SK-N-SH (cell line): ENCODE measurements at regions not wholly inside any gene's neighbourhood (a gene's known extent, or its start where the extent isn't known, plus 50 kb on each side); places are given as distances from the start of the nearest gene placed in this dataset.
A peak's percentile ranks its signal among the peaks of the same experiment; 100 is the strongest.
"Not testable (repeated sequence)": the region's sequence is repeated elsewhere in the genome, so short reads cannot be mapped to it uniquely, and the experiment has no call there.

Experiments
- CTCF ChIA-PET: fragments of 300-600, 350-600 bp; formaldehyde crosslinking; extraction: SDS; loops from one replicate; lab custom pipeline; 2021; lab: Yijun Ruan, JAX
- POLR2A ChIA-PET: fragments of 350-600 bp; sonication (Branson Sonifier 250); formaldehyde crosslinking; extraction: SDS; loops from one replicate; lab custom pipeline; 2020; ENCODE audit warnings: antibody characterized with exemption, inconsistent platforms; lab: Yijun Ruan, JAX
- DNase-seq: peaks from one replicate; pipeline ENCODE4 v3.0.0; 2012
- H2AFZ ChIP-seq: fragments of 200-600 bp; sonication (generic); 2 replicates; pipeline ENCODE4 v1.8.1; 2016; ENCODE audit warnings: antibody characterized with exemption, mild to moderate bottlenecking, low read depth
- H3F3A ChIP-seq: fragments of 200-600 bp; sonication (generic); replicated peaks from 2 replicates; pipeline ENCODE3; 2016; ENCODE audit warnings: antibody characterized with exemption, mild to moderate bottlenecking; ENCODE audit not compliant: insufficient read depth
- H3K27ac ChIP-seq, 2 experiments: fragments of 200-500 bp in 1 of 2; fragments of 200-600 bp in 1 of 2; sonication (Bioruptor generic) in 1 of 2; sonication (generic), shearing (Covaris generic) in 1 of 2; 2 replicates each; pipeline versions ENCODE4 v1.5.1 to v1.6.1; 2014 to 2016; ENCODE audit warnings: low read depth in 2 of 2, inconsistent platforms in 1 of 2, low read length in 1 of 2, mild to moderate bottlenecking in 1 of 2, mixed read lengths in 1 of 2
- H3K27me3 ChIP-seq: fragments of 200-600 bp; sonication (generic), shearing (Covaris generic); 2 replicates; pipeline ENCODE4 v1.6.1; 2016; ENCODE audit warnings: mixed run types; ENCODE audit not compliant: insufficient read depth
- H3K36me3 ChIP-seq, 2 experiments: fragments of 200-500 bp in 1 of 2; fragments of 200-600 bp in 1 of 2; sonication (Bioruptor generic) in 1 of 2; sonication (generic) in 1 of 2; replicated peaks in 1 of 2; 2 replicates each; pipeline versions ENCODE3 to v1.5.1; 2014 to 2016; ENCODE audit warnings: low read length in 1 of 2, mild to moderate bottlenecking in 1 of 2; ENCODE audit not compliant: insufficient read depth in 2 of 2, control insufficient read depth in 1 of 2
- H3K4me1 ChIP-seq, 2 experiments: fragments of 200-500 bp in 1 of 2; fragments of 200-600 bp in 1 of 2; sonication (Bioruptor generic) in 1 of 2; sonication (generic), shearing (Covaris generic) in 1 of 2; 2 replicates each; pipeline versions ENCODE4 v1.5.1 to v1.6.1; 2014 to 2016; ENCODE audit warnings: low read depth in 1 of 2, low read length in 1 of 2, mixed run types in 1 of 2; ENCODE audit not compliant: insufficient read depth in 2 of 2, control insufficient read depth in 1 of 2
- H3K4me2 ChIP-seq: fragments of 200-600 bp; sonication (generic), shearing (Covaris generic); 2 replicates; pipeline ENCODE4 v1.6.1; 2017; ENCODE audit warnings: mixed run types
- H3K4me3 ChIP-seq, 2 experiments: fragments of 200-500 bp in 1 of 2; fragments of 200-600 bp in 1 of 2; sonication (Bioruptor generic) in 1 of 2; sonication (generic), shearing (Covaris generic) in 1 of 2; 2 replicates each; pipeline versions ENCODE4 v1.5.1 to v1.8.1; 2014 to 2016; ENCODE audit warnings: low read depth in 2 of 2, inconsistent platforms in 1 of 2, low read length in 1 of 2, mild to moderate bottlenecking in 1 of 2, mixed read lengths in 1 of 2, moderate library complexity in 1 of 2
- H3K79me2 ChIP-seq: fragments of 200-600 bp; sonication (generic); 2 replicates; pipeline ENCODE4 v1.8.1; 2017; ENCODE audit warnings: mild to moderate bottlenecking; ENCODE audit not compliant: insufficient read depth
- H3K9ac ChIP-seq: fragments of 200-600 bp; sonication (generic); 2 replicates; pipeline ENCODE4 v1.6.1; 2017; ENCODE audit warnings: mixed run types
- H3K9me2 ChIP-seq: fragments of 200-600 bp; sonication (generic); 2 replicates; pipeline ENCODE4 v1.6.1; 2017; ENCODE audit warnings: mixed run types
- H3K9me3 ChIP-seq: fragments of 200-600 bp; sonication (generic); 2 replicates; pipeline ENCODE4 v1.6.1; 2017; ENCODE audit warnings: mixed run types, mild to moderate bottlenecking, moderate library complexity
- H4K20me1 ChIP-seq: fragments of 200-600 bp; sonication (generic); 2 replicates; pipeline ENCODE4 v1.6.1; 2017; ENCODE audit warnings: mild to moderate bottlenecking, mixed run types; ENCODE audit not compliant: insufficient read depth
- EP300 ChIP-seq, 2 experiments: IDR thresholded peaks; 2 replicates each; pipeline versions ENCODE4 v1.4.0 to v1.6.1; 2012; ENCODE audit warnings: borderline replicate concordance in 1 of 2, low read depth in 1 of 2, low read length in 1 of 2
- FOSL2 ChIP-seq: IDR thresholded peaks from 2 replicates; pipeline ENCODE4 v1.4.0; 2012; ENCODE audit warnings: low read depth, mild to moderate bottlenecking, moderate library complexity, borderline replicate concordance
- FOXJ3 ChIP-seq: sonication (generic); formaldehyde crosslinking; IDR thresholded peaks from 2 replicates; pipeline ENCODE4 v1.5.1; 2020; ENCODE audit warnings: mild to moderate bottlenecking, missing genetic modification reagents
- JUND ChIP-seq: IDR thresholded peaks from 2 replicates; pipeline ENCODE4 v1.4.0; 2012
- TEAD4 ChIP-seq: IDR thresholded peaks from 2 replicates; pipeline ENCODE4 v1.4.0; 2012; ENCODE audit warnings: mild to moderate bottlenecking, borderline replicate concordance; ENCODE audit not compliant: insufficient read depth
- WGBS: methylation state at CpG from one replicate; pipeline ENCODE4 v1.1.6; 2017; ENCODE audit warnings: low lambda C conversion rate; 5-methylcytosine and 5-hydroxymethylcytosine counted together

DNA sequence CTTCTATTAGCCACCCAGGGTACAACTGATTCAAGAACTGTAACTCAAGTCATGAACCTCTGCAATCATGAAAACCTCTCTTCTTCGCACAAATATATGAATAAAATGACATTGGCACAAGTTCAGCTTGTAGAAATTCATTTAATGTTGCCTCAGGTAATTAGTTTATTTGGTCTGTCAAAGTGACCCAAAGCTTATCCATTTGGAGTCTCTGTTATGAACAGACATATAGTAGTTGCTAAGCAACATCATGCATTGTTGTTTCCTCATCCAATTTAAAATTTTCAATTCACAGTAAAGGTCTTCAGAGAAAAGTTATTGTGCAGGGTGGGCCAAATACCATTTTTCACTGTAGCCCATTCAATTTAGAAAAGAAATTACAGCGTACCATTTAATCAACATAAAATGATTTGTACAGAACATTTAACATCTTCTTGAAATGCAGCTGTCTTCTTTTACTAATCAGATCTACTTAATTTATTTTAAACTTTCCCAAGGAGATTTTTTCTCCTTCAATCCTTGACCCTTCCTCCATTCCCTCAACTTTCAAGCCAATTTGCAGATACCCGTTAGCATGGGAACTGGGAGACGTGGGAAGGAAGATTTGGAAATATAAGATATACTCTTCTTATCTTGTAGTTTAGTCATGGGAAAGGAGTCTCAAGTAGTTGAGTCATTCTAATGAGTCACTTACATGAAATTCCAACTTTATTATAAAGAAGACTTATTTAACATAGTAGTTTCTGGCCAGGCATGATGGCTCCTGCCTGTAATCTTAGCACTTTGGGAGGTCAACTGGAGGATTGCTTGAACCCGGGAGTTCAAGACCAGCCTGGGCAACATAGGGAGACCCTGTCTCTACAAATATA lies 231.3 kb downstream of the ATPSCKMT start:
- H3K4me3 ChIP-seq, result no peak overlapping the region

DNA sequence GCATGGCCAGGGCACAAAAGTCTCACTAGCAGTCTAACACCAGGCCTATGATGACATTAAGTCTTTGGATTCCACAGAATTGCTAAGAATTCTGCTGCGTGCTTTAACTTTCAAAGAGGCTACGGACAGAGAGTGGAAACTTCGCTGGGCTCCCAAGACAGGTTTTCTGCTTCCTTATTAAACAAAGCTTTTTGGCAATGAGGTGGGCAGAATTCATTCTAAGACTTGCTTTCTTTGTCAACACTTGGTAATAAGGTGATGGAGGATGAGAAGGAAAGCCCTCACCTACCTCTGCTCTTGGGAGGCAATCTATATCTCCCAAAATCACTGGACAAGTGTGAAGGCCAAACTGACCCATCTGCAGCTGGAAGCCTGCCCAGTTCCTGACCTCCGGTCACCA lies 231.9 kb downstream of the ATPSCKMT start:
- Histone ChIP-seq H3K4me3 (no peak overlapping the region), H3F3A (peaks cover 4% of the 10 kb centered on the region), H3K9ac (no peak overlapping the region)
- no peak for TF ChIP-seq FOXJ3 (CRISPR knock-in tag)
- TF ChIP-seq, all 33 proteins: peak for 0
- H3K4me1 ChIP-seq, result no peaks in the 10 kb centered on the region; a peak in 1 of 4 replicates
- ChIA-PET CTCF (no interaction called here), POLR2A (no interaction called here)
- no peak overlapping the region for H3K4me2 ChIP-seq
- H3K9me2 ChIP-seq, result no peaks in the 10 kb centered on the region
- H3K27me3 ChIP-seq, result no peaks in the 10 kb centered on the region
- H3K9me3 ChIP-seq, result peaks cover 3% of the 10 kb centered on the region; the same call in 1 of the 2 replicates
- peak overlapping the region in 1 of 2 experiments; percentile 81; a peak in 2 of 4 replicates for H3K27ac ChIP-seq
- no peaks in the 10 kb centered on the region for H3K79me2 ChIP-seq
- H4K20me1 ChIP-seq, result no peaks in the 10 kb centered on the region
- DNase-seq, result no peak
- no peak overlapping the region for H2AFZ ChIP-seq
- no peaks in the 10 kb centered on the region for H3K36me3 ChIP-seq
- WGBS, result 64% methylated on average over 4 of the region's 4 CpGs

More for the DNA sequence above, 231.3 kb downstream of the ATPSCKMT start:
- H3K9ac ChIP-seq, result peak overlapping the region; percentile 32; the same call in 1 of the 2 replicates
- no peaks in the 10 kb centered on the region for H3K36me3 ChIP-seq
- no peak for DNase-seq
- ChIA-PET CTCF (no interaction called here), POLR2A (no interaction called here)
- H3K27me3 ChIP-seq, result no peaks in the 10 kb centered on the region
- WGBS, result 34% methylated on average over 5 of the region's 5 CpGs
- H3K9me3 ChIP-seq, result peaks cover 3% of the 10 kb centered on the region; the same call in 1 of the 2 replicates
- no peaks in the 10 kb centered on the region; a peak in 1 of 4 replicates for H3K4me1 ChIP-seq
- H3K27ac ChIP-seq, result peak overlapping the region in 1 of 2 experiments; percentile 81; a peak in 2 of 4 replicates
- no peak overlapping the region for H2AFZ ChIP-seq
- H3K4me2 ChIP-seq, result no peak overlapping the region
- H3K79me2 ChIP-seq, result no peaks in the 10 kb centered on the region
- H3F3A ChIP-seq, result peaks cover 4% of the 10 kb centered on the region
- no peaks in the 10 kb centered on the region for H3K9me2 ChIP-seq
- no peaks in the 10 kb centered on the region for H4K20me1 ChIP-seq
- TF ChIP-seq JUND (peak; percentile 68), EP300 (IDR thresholded peaks at IDR 0.05; ENCODE audit: borderline replicate concordance in 1 of 2, low read depth in 1 of 2, low read length in 1 of 2) (peak in 1 of 2 experiments; percentile 34; a peak in 1 of 4 replicates), TEAD4 (no peak; the same call in 1 of the 2 replicates), FOSL2 (peak; percentile 70)

- 34% methylated on average over 6 of the region's 8 CpGs for WGBS
- H3K9me2 ChIP-seq, H3K36me3 ChIP-seq, H3K4me2 ChIP-seq, H4K20me1 ChIP-seq, H3K9me3 ChIP-seq, H2AFZ ChIP-seq, H3K79me2 ChIP-seq, H3K27me3 ChIP-seq, H3K27ac ChIP-seq, H3F3A ChIP-seq, DNase-seq, H3K4me3 ChIP-seq, H3K9ac ChIP-seq, H3K4me1 ChIP-seq, POLR2A ChIA-PET: not testable (repeated sequence)
- CTCF ChIA-PET, result interaction anchor here (0.8 kb wide), 1 partner anchor 13 kb away, joined by 3 read pairs; no protein-coding TSS in a partner anchor
These were observed 233.1 kb downstream of the ATPSCKMT start for GRCh38 chr5:10016559-10016958.

DNA sequence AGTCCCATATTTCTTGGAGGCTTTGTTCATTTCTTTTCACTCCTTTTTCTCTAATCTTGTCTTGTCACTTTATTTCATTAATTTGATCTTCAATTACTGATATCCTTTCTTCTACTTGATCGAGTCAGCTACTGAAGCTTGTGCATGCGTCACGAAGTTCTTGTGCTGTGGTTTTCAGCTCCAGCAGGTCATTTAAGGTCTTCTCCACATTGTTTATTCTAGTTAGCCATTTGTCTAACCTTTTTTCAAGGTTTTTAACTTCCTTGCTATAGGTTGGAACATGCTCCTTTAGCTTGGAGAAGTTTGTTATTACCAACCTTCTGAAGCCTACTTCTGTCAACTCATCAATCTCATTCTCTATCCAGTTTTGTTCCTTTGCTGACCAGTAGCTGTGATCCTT lies 234.0 kb downstream of the ATPSCKMT start:
- H3K27me3 ChIP-seq, POLR2A ChIA-PET, H3K36me3 ChIP-seq, H3K4me2 ChIP-seq, H3K27ac ChIP-seq, H3K79me2 ChIP-seq, H3F3A ChIP-seq, H3K4me3 ChIP-seq, H3K9me3 ChIP-seq, H2AFZ ChIP-seq, H3K4me1 ChIP-seq, H4K20me1 ChIP-seq, H3K9ac ChIP-seq, CTCF ChIA-PET, DNase-seq, H3K9me2 ChIP-seq: not testable (repeated sequence)
- WGBS, result 41% methylated on average over 3 of the region's 3 CpGs
